Prostate gland (tissue), 2 donors: ENCODE measurements at regions not wholly inside any gene's neighbourhood (a gene's known extent, or its start where the extent isn't known, plus 50 kb on each side); places are given as distances from the start of the nearest gene placed in this dataset.

ENCODE experiments used
- CTCF ChIP-seq, 4 experiments: fragments of 200-600 bp in 2 of 4; fragments of 450-650 bp in 2 of 4; sonication (generic) in 2 of 4; IDR thresholded peaks; 1 replicate in 3 of 4; 2 replicates in 1 of 4; pipeline ENCODE4 v1.5.1; 2016 to 2019; ENCODE audit warnings: antibody characterized with exemption in 4 of 4, mild to moderate bottlenecking in 2 of 4, moderate library complexity in 2 of 4
- POLR2AphosphoS5 ChIP-seq: sonication (generic); formaldehyde crosslinking; IDR thresholded peaks from one replicate; pipeline ENCODE4 v1.6.1; 2017; ENCODE audit warnings: antibody characterized with exemption

GRCh38 chr1:192903142-192903541, 94.3 kb downstream of the RGS2 start:
- no peak for TF ChIP-seq CTCF (IDR thresholded peaks at IDR 0.05)
- TF ChIP-seq POLR2AphosphoS5 = no peak
